Lower lobe of right lung (tissue), 2 donors: ENCODE measurements at regions not wholly inside any gene's neighbourhood (a gene's known extent, or its start where the extent isn't known, plus 50 kb on each side); places are given as distances from the start of the nearest gene placed in this dataset.

ENCODE experiments used
- ATAC-seq, 2 donors: fragments of 200-7000 bp; cut with Tn5 transposase; one replicate each; pipeline ENCODE4 v1.9.1; 2020 to 2022; ENCODE audit warnings: mild to moderate bottlenecking in 2 of 2, moderate library complexity in 2 of 2
- DNase-seq: peaks from one replicate; pipeline ENCODE4 v3.0.0-alpha.2; 2020
- H3K27ac ChIP-seq: fragments of 200-600 bp; one replicate; pipeline ENCODE4 v1.8.0; 2022
- H3K27me3 ChIP-seq: fragments of 200-600 bp; one replicate; pipeline ENCODE4 v1.8.0; 2022; ENCODE audit warnings: low read depth
- H3K36me3 ChIP-seq: fragments of 200-600 bp; one replicate; pipeline ENCODE4 v1.8.0; 2022; ENCODE audit warnings: mild to moderate bottlenecking
- H3K4me1 ChIP-seq: fragments of 200-600 bp; one replicate; pipeline ENCODE4 v1.8.0; 2022
- H3K4me3 ChIP-seq: fragments of 200-600 bp; one replicate; pipeline ENCODE4 v1.8.0; 2022; ENCODE audit warnings: mild to moderate bottlenecking
- H3K9me3 ChIP-seq: fragments of 200-600 bp; one replicate; pipeline ENCODE4 v1.8.0; 2022
- CTCF ChIP-seq: fragments of 200-600 bp; IDR thresholded peaks from one replicate; pipeline ENCODE4 v1.8.0; 2022; ENCODE audit warnings: antibody characterized with exemption, mild to moderate bottlenecking
- intact Hi-C: fragments of 100-400 bp; cut with DNase I; formaldehyde crosslinking; loops from one replicate; pipeline ENCODE4 v1.11.0; 2022
- donor health status: DM: no; HTN: yes; CAD: no; lungs with severe emphysema.

- TF ChIP-seq CTCF = no peak
- H3K27ac ChIP-seq = no peak overlapping the region
- H3K27me3 ChIP-seq = peaks cover 14% of the 10 kb centered on the region
- DNase-seq (no peak), ATAC-seq (no peak)
- intact Hi-C loops = no loop called here
- H3K9me3 ChIP-seq = no peaks in the 10 kb centered on the region
- H3K4me1 ChIP-seq = peaks cover 7% of the 10 kb centered on the region
- H3K4me3 ChIP-seq = no peak overlapping the region
- H3K36me3 ChIP-seq = no peaks in the 10 kb centered on the region
Observed at GRCh38 chr6:169833258-169833794, 81.9 kb downstream of the ERMARD start.

DNA sequence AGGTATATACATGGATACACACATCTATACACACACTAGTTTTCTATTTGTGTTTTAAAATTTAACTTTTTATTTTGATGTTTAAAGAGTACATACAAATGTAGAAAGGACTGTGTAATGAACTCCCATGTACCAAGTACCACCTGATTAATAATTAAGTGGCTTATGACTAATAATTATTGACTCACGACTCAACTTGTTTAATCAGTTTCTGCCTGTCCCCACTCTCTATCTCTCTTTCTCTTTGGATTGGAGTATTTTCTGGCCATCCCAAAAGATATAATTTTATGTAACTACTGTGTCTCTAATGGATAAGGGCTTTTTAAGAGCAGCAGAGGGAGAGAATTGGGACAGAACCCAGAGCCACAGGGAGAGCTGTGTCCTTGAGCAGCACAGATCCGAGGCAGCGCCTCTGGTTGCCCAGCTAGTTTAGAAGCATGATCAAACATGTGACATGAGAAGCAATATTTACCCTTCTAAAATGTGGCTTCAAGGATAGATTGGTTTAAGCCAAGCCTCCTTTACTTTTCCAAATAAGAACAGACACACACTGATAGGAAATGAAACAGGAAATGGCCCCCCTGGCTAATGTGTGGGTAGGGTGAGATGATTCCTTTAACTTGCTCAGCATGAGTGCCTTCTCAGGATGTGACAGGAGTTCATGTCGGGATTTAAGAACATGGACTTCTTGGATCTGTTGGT lies 81.0 kb downstream of the ERMARD start:
- H3K4me3 ChIP-seq = no peak overlapping the region
- intact Hi-C loops = no loop called here
- ATAC-seq = no peak

GRCh38 chr6:169831450-169832246 lies 80.2 kb downstream of the ERMARD start:
- intact Hi-C loops = no loop called here
- peak; percentile 77 for DNase-seq
- ATAC-seq = peak; percentile 88 to 90
- Histone ChIP-seq H3K4me3 (no peak overlapping the region), H3K27me3 (peaks cover 14% of the 10 kb centered on the region), H3K9me3 (no peaks in the 10 kb centered on the region), H3K36me3 (no peaks in the 10 kb centered on the region), H3K4me1 (peaks cover 7% of the 10 kb centered on the region), H3K27ac (no peak overlapping the region)
- TF ChIP-seq CTCF = peak; percentile 96

More for the DNA sequence above, 81.0 kb downstream of the ERMARD start:
- Histone ChIP-seq H3K4me1 (peaks cover 7% of the 10 kb centered on the region), H3K27me3 (peaks cover 14% of the 10 kb centered on the region), H3K9me3 (no peaks in the 10 kb centered on the region), H3K36me3 (no peaks in the 10 kb centered on the region), H3K27ac (no peak overlapping the region)
- TF ChIP-seq CTCF = no peak
- DNase-seq = no peak
